HepG2 (cell line): ENCODE measurements at regions not wholly inside any gene's neighbourhood (a gene's known extent, or its start where the extent isn't known, plus 50 kb on each side); places are given as distances from the start of the nearest gene placed in this dataset.

Source experiments
- FOXP1 ChIP-seq, 2 experiments: fragments of 450-650 bp in 1 of 2; IDR thresholded peaks; 2 replicates each; pipeline ENCODE4 v1.6.1; 2017 to 2018; ENCODE audit warnings: antibody characterized with exemption in 1 of 2
- ZNF234 ChIP-seq: sonication (generic); formaldehyde crosslinking; conservative IDR thresholded peaks from 2 replicates; pipeline ENCODE4 v1.5.1; 2020; ENCODE audit warnings: mild to moderate bottlenecking, missing genetic modification reagents

DNA sequence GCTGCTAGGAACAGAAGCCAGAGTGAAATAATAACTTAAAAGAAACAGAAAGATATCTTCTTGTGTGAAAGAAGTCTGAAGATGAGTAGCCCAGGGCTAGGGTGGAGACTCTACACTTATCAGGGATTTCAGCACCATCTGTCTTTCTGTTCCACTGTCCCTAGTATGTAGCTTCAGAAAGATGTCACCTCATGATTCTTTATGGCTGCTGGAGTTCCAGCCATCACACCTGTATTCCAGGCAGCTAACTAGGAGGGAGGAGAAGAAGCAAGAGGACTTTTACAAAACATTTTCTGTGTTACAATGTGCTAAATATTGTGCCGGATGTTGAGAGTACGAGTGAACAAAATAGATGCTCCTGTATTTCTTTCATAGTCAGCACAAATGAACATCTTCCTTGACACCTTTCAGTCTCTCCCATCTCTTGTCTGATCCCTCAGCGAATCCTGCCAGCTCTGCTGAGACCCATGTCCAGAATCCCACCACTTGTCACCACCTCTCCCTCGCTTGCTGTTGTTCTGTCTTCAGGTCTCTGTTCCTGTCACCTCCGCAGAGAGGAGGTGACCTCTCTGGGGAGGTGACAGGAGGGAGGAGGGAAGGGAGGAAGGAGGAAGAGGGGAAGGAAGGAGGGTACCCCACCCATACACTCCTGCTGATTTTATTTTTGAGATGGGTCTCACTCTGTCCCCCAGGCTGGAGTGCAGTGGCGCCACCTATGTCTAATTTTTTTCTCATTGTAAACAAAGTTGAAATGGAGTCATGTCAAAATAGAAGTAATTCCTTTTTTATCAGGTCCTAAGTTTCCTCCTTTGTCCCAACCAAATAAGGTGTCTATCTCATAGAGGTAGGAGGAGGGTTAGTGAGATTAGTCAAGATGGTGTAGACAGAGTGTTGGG lies 188.9 kb downstream of the TFAP2C start:
- TF ChIP-seq ZNF234 (CRISPR knock-in tag) (no peak), FOXP1 (IDR thresholded peaks at IDR 0.05) (no peak), FOXP1 (CRISPR knock-in tag; IDR thresholded peaks at IDR 0.05) (no peak)
